ENCODE measurements at regions not wholly inside any gene's neighbourhood (a gene's known extent, or its start where the extent isn't known, plus 50 kb on each side); places are given as distances from the start of the nearest gene placed in this dataset.

GRCh38 chr3:153410517-153410916 lies 248.5 kb downstream of the RAP2B start:
- no peak for TF ChIP-seq CTCF (conservative IDR thresholded peaks at IDR 0.05; ENCODE audit: low read length)
- no peak for TF ChIP-seq EZH2phosphoT487 (IDR thresholded peaks at IDR 0.05; ENCODE audit: borderline replicate concordance, low read depth, low read length)
